Transverse colon (tissue), 4 donors: ENCODE measurements at regions not wholly inside any gene's neighbourhood (a gene's known extent, or its start where the extent isn't known, plus 50 kb on each side); places are given as distances from the start of the nearest gene placed in this dataset.

Source experiments
- DNase-seq: peaks from one replicate; pipeline ENCODE4 v3.0.0-alpha.2; 2019
- H3K27ac ChIP-seq, 4 donors: fragments of 200-600 bp; sonication (generic); 2 replicates each; pipeline ENCODE4 v1.5.1; 2016 to 2018; ENCODE audit warnings: inconsistent platforms in 4 of 4
- H3K27me3 ChIP-seq: fragments of 200-600 bp; sonication (generic); 2 replicates; pipeline ENCODE4 v1.5.1; 2017; ENCODE audit warnings: inconsistent platforms
- H3K36me3 ChIP-seq, 4 donors: fragments of 200-600 bp; sonication (generic); 2 replicates each; pipeline ENCODE4 v1.5.1; 2017 to 2019; ENCODE audit warnings: inconsistent platforms in 4 of 4
- H3K4me1 ChIP-seq, 4 donors: fragments of 200-600 bp; sonication (generic); 2 replicates each; pipeline ENCODE4 v1.5.1; 2017 to 2020; ENCODE audit warnings: inconsistent platforms in 4 of 4
- H3K4me3 ChIP-seq, 4 donors: fragments of 200-600 bp; sonication (generic); 1 replicate in 1 of 4; 2 replicates in 3 of 4; pipeline versions ENCODE4 v1.5.1 to v1.6.1; 2017 to 2019; ENCODE audit warnings: inconsistent platforms in 4 of 4
- H3K9me3 ChIP-seq, 2 donors: fragments of 200-600 bp; sonication (generic); 2 replicates each; pipeline ENCODE4 v1.5.1; 2017 to 2019; ENCODE audit warnings: inconsistent platforms in 2 of 2
- EP300 ChIP-seq: sonication (generic); formaldehyde crosslinking; IDR thresholded peaks from one replicate; pipeline ENCODE4 v1.6.1; 2017; ENCODE audit warnings: antibody characterized with exemption, low read depth
- POLR2A ChIP-seq: fragments of 450-650 bp; IDR thresholded peaks from one replicate; pipeline ENCODE4 v1.6.1; 2016; ENCODE audit warnings: antibody characterized with exemption, mild to moderate bottlenecking, moderate library complexity
- POLR2AphosphoS5 ChIP-seq, 3 donors: sonication (generic); formaldehyde crosslinking; IDR thresholded peaks; one replicate each; pipeline ENCODE4 v1.6.1; 2016; ENCODE audit warnings: antibody characterized with exemption in 3 of 3
- WGBS, 2 donors: methylation state at CpG; one replicate each; pipeline ENCODE4 v1.1.5; 2018; ENCODE audit warnings: low coverage in 1 of 2; 5-methylcytosine and 5-hydroxymethylcytosine counted together
- in situ Hi-C, 4 donors: fragments of 200-750 bp; cut with MboI; loops; one replicate each; pipeline versions ENCODE4 v1.15.0 to v1.15.1; 2017; ENCODE audit warnings: low sequenced_read_pairs in 3 of 4, low pct_ligation_motif_present in 1 of 4, low pct_unique_long_range_greater_than_20kb in 1 of 4
- intact Hi-C: fragments of 100-400 bp; cut with DNase I; formaldehyde crosslinking; loops from one replicate; pipeline ENCODE4 v1.15.1; 2023; ENCODE audit warnings: low total_unique reads
- TF ChIP-seq, protein P1 (sequence below), 5 experiments: fragments of 200-600 bp in 3 of 5; fragments of 450-650 bp in 2 of 5; sonication (generic) in 3 of 5; IDR thresholded peaks; 1 replicate in 2 of 5; 2 replicates in 3 of 5; pipeline ENCODE4 v1.5.1; 2016 to 2017; ENCODE audit warnings: antibody characterized with exemption in 5 of 5, inconsistent platforms in 3 of 5, mild to moderate bottlenecking in 2 of 5, moderate library complexity in 1 of 5

DNA sequence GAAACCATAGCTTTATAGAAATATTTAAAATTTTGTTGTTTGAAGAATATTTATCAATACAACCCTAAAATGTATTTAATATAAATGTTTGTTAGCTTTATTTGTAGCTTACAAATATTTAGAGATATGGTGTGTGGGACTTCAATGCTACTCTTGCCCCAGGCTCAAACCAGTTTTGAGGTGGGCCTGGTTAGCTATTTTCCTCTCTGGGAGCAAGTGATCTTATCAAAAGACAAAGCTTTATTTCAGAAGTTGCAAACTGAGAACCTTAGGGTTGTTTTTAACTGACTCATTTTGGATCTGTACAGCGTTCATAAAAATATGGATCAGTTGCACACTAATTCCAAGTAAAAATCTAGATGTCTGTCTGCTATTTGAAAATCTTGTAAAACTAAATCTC, 563.6 kb upstream of the CDH2 start:
- no peak overlapping the region for H3K27ac ChIP-seq
- intact Hi-C loops (no loop called here), in situ Hi-C loops (no loop called here)
- H3K9me3 ChIP-seq: no peaks in the 10 kb centered on the region
- no peaks in the 10 kb centered on the region for H3K36me3 ChIP-seq
- no peaks in the 10 kb centered on the region for H3K27me3 ChIP-seq
- H3K4me3 ChIP-seq: no peak overlapping the region
- 95% methylated on average over 1 of the region's 1 CpG; no CpG with 5 or more reads in 1 of the 2 donors for WGBS, 2 donors
- TF ChIP-seq, protein P1, sequence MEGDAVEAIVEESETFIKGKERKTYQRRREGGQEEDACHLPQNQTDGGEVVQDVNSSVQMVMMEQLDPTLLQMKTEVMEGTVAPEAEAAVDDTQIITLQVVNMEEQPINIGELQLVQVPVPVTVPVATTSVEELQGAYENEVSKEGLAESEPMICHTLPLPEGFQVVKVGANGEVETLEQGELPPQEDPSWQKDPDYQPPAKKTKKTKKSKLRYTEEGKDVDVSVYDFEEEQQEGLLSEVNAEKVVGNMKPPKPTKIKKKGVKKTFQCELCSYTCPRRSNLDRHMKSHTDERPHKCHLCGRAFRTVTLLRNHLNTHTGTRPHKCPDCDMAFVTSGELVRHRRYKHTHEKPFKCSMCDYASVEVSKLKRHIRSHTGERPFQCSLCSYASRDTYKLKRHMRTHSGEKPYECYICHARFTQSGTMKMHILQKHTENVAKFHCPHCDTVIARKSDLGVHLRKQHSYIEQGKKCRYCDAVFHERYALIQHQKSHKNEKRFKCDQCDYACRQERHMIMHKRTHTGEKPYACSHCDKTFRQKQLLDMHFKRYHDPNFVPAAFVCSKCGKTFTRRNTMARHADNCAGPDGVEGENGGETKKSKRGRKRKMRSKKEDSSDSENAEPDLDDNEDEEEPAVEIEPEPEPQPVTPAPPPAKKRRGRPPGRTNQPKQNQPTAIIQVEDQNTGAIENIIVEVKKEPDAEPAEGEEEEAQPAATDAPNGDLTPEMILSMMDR (IDR thresholded peaks at IDR 0.05): no peak
- TF ChIP-seq POLR2A (no peak), POLR2AphosphoS5 (IDR thresholded peaks at IDR 0.05) (no peak), EP300 (no peak)
- no peaks in the 10 kb centered on the region for H3K4me1 ChIP-seq
- no peak for DNase-seq

DNA sequence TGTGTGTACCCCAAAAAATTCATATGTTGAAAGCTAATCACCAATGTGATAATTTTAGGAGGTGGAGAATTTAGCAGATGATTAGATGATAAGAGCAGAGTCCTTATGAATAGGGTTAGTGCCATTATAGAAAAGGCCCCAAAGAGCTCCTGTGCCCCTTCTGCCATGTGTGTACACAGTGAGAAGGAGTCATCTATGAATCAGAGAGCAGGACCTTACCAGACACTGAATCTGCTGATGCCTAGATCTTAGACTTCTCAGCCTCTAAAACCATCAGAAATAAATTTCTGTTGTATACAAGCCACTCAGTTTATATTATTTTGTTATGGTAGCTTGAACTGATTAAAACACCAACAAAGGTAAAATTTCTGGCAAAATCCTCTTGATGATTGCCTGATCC, 560.0 kb upstream of the CDH2 start:
- Histone ChIP-seq H3K4me1 (no peaks in the 10 kb centered on the region), H3K27me3 (no peaks in the 10 kb centered on the region), H3K4me3 (no peak overlapping the region), H3K9me3 (no peaks in the 10 kb centered on the region), H3K27ac (no peak overlapping the region), H3K36me3 (no peaks in the 10 kb centered on the region)
- in situ Hi-C loops (no loop called here), intact Hi-C loops (no loop called here)
- TF ChIP-seq POLR2AphosphoS5 (IDR thresholded peaks at IDR 0.05) (no peak), POLR2A (no peak), EP300 (no peak)
- TF ChIP-seq, protein P1 (IDR thresholded peaks at IDR 0.05): no peak
- no peak for DNase-seq

DNA sequence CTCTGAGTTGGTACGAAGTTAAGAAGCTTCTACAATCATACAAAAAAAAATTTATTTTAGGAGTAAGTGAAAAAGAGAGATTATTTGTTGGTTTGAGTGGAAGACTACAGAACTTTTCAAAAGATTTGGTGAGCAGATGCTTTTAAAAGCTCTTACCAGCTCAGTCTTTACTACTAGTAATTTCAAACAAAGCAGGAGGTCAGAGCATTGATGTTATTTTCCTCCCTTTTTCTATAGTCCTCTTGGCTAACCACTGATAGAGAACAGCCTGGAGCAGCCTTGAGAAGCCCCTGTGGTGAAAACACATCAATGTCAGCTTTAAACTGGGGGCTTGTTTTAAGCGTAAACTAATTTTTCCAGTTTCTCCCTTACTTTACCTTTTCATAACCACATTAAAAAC, 559.3 kb upstream of the CDH2 start:
- TF ChIP-seq POLR2A (no peak), POLR2AphosphoS5 (IDR thresholded peaks at IDR 0.05) (no peak), EP300 (no peak)
- TF ChIP-seq, protein P1 (IDR thresholded peaks at IDR 0.05): no peak
- H3K4me1 ChIP-seq: no peaks in the 10 kb centered on the region
- H3K36me3 ChIP-seq: no peaks in the 10 kb centered on the region
- in situ Hi-C loops (no loop called here), intact Hi-C loops (no loop called here)
- no peak overlapping the region for H3K4me3 ChIP-seq
- H3K27ac ChIP-seq: no peak overlapping the region
- no peak for DNase-seq
- H3K9me3 ChIP-seq: no peaks in the 10 kb centered on the region
- H3K27me3 ChIP-seq: no peaks in the 10 kb centered on the region
- WGBS, 2 donors: 68 to 75% methylated on average over 2 of the region's 2 CpGs

DNA sequence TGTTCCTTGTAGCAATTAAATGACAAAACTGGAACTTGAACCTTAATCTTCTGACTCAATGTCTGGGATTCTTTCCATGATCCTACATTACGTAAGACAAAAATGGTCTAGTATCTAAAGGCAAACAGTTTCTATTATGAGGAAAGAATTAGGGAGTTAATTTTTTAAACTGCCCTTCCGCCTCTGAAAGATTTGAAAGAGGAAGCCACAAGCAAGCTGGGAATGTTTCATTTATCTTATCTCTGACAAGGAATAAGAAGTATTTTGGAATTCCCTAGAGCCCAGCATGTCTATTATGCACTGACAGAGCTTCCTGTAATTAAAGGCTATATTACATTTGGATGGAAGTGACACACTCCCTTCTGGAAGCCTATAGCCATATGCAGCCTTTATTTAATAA, 558.8 kb upstream of the CDH2 start:
- in situ Hi-C loops: no loop called here
- H3K4me3 ChIP-seq: no peak overlapping the region
- H3K27me3 ChIP-seq: no peaks in the 10 kb centered on the region
- no peak overlapping the region for H3K27ac ChIP-seq
- WGBS, 2 donors: 59 to 76% methylated on average over 2 of the region's 2 CpGs
- no peak for DNase-seq
- H3K9me3 ChIP-seq: no peaks in the 10 kb centered on the region
- H3K4me1 ChIP-seq: no peaks in the 10 kb centered on the region
- TF ChIP-seq POLR2A: no peak
- TF ChIP-seq, protein P1 (IDR thresholded peaks at IDR 0.05): no peak
- no peak for TF ChIP-seq POLR2AphosphoS5 (IDR thresholded peaks at IDR 0.05)
- TF ChIP-seq EP300: no peak
- intact Hi-C loops: no loop called here
- H3K36me3 ChIP-seq: no peaks in the 10 kb centered on the region
